SU-DHL-6 (cell line): ENCODE measurements at regions not wholly inside any gene's neighbourhood (a gene's known extent, or its start where the extent isn't known, plus 50 kb on each side); places are given as distances from the start of the nearest gene placed in this dataset.

Experiments used
- CTCF ChIP-seq: fragments of 200-600 bp; sonication (generic); IDR thresholded peaks from one replicate; pipeline ENCODE4 v1.5.1; 2017; ENCODE audit warnings: antibody characterized with exemption, mild to moderate bottlenecking, low read length, moderate library complexity; ENCODE audit not compliant: insufficient read depth, poor library complexity, severe bottlenecking
- EZH2phosphoT487 ChIP-seq: fragments of 200-600 bp; sonication (generic), shearing (Covaris generic); conservative IDR thresholded peaks from 2 replicates; pipeline ENCODE4 v1.6.1; 2018; ENCODE audit warnings: mild to moderate bottlenecking, antibody characterized with exemption, low read length, moderate library complexity, mixed read lengths

GRCh38 chr20:24181151-24181550, 192.6 kb upstream of the GGTLC1 start:
- no peak for TF ChIP-seq CTCF
- TF ChIP-seq EZH2phosphoT487, result no peak
